K562 (cell line): ENCODE measurements at regions not wholly inside any gene's neighbourhood (a gene's known extent, or its start where the extent isn't known, plus 50 kb on each side); places are given as distances from the start of the nearest gene placed in this dataset.

Experiments
- GABPA ChIP-seq: fragments of 200-800 bp; sonication (Bioruptor generic); conservative IDR thresholded peaks from 2 replicates; pipeline ENCODE4 v1.6.1; 2016; ENCODE audit warnings: low read depth, missing genetic modification characterization, missing compliant biosample characterization
- GABPB1 ChIP-seq: sonication (generic); formaldehyde crosslinking; IDR thresholded peaks from 2 replicates; pipeline ENCODE4 v1.8.0; 2022; ENCODE audit warnings: mild to moderate bottlenecking, missing genetic modification reagents
- PRPF4 ChIP-seq: fragments of 200-400 bp; formaldehyde crosslinking; IDR thresholded peaks from one replicate; pipeline ENCODE4 v1.6.1; 2017; ENCODE audit warnings: low read length, low read depth, mild to moderate bottlenecking; ENCODE audit not compliant: insufficient read depth, poor library complexity, severe bottlenecking
- TGIF2 ChIP-seq: sonication (generic); formaldehyde crosslinking; IDR thresholded peaks from 2 replicates; pipeline ENCODE4 v1.8.1; 2022; ENCODE audit warnings: mild to moderate bottlenecking, missing genetic modification reagents, moderate library complexity
- XRCC3 ChIP-seq: fragments of 450-650 bp; IDR thresholded peaks from 2 replicates; pipeline ENCODE4 v1.6.1; 2017; ENCODE audit warnings: mild to moderate bottlenecking, moderate library complexity
- TF ChIP-seq, protein P1 (sequence below), 3 experiments: IDR thresholded peaks in 2 of 3; conservative IDR thresholded peaks in 1 of 3; 2 replicates each; pipeline ENCODE4 v1.5.1; 2011 to 2012; ENCODE audit warnings: low read length in 3 of 3, mild to moderate bottlenecking in 3 of 3, control low read depth in 2 of 3, improper control_type of control experiment in 1 of 3, inconsistent platforms in 1 of 3, low read depth in 1 of 3, mixed read lengths in 1 of 3, moderate library complexity in 1 of 3; ENCODE audit not compliant: insufficient read depth in 2 of 3
- TF ChIP-seq, protein P2 (sequence below): sonication (generic); formaldehyde crosslinking; IDR thresholded peaks from 2 replicates; pipeline ENCODE4 v1.8.1; 2023; ENCODE audit warnings: mild to moderate bottlenecking, missing genetic modification reagents
- TF ChIP-seq, protein P3 (sequence below): fragments of 450-650 bp; IDR thresholded peaks from 2 replicates; pipeline ENCODE4 v1.6.1; 2016

DNA sequence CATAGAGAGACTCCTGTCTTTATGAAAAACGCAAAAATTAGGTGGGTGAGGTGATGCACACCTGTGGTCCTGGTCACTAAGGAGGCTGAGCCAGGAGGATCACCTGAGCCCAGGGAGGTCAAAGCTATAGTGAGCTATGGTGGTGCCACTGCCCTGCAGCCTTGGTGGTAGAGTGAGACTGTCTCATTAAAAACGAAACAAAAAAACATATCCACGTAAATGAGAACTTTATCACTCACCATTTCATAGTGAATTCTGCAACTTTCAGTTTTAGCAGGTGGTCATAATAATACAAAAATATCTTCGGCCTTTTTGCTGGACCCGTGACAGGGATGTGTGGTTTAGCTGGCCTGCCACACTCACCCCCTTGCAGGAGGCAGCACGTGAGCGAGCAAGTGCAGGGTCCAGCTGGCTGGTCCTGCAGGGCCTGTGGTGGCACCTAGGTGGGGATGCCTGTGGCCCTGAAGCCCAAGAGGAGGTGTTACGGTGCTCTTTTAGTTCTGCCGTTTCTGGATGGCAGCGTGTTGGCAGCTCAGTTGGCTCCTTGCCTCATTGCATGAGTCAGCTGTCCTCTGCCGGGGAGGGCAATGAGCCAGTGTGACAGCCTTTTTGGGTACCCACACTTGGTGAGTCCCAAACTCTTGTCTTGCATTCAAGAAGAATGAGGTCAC is 1330.7 kb upstream of the TMEM132C start:
- TF ChIP-seq, protein P1, sequence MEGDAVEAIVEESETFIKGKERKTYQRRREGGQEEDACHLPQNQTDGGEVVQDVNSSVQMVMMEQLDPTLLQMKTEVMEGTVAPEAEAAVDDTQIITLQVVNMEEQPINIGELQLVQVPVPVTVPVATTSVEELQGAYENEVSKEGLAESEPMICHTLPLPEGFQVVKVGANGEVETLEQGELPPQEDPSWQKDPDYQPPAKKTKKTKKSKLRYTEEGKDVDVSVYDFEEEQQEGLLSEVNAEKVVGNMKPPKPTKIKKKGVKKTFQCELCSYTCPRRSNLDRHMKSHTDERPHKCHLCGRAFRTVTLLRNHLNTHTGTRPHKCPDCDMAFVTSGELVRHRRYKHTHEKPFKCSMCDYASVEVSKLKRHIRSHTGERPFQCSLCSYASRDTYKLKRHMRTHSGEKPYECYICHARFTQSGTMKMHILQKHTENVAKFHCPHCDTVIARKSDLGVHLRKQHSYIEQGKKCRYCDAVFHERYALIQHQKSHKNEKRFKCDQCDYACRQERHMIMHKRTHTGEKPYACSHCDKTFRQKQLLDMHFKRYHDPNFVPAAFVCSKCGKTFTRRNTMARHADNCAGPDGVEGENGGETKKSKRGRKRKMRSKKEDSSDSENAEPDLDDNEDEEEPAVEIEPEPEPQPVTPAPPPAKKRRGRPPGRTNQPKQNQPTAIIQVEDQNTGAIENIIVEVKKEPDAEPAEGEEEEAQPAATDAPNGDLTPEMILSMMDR (IDR thresholded peaks at IDR 0.05 in 2 of 3, conservative IDR thresholded peaks at IDR 0.05 in 1 of 3; ENCODE audit: insufficient read depth in 2 of 3, low read depth in 1 of 3, low read length in 3 of 3): no peak
- no peak for TF ChIP-seq TGIF2 (CRISPR knock-in tag)
- TF ChIP-seq, protein P2, sequence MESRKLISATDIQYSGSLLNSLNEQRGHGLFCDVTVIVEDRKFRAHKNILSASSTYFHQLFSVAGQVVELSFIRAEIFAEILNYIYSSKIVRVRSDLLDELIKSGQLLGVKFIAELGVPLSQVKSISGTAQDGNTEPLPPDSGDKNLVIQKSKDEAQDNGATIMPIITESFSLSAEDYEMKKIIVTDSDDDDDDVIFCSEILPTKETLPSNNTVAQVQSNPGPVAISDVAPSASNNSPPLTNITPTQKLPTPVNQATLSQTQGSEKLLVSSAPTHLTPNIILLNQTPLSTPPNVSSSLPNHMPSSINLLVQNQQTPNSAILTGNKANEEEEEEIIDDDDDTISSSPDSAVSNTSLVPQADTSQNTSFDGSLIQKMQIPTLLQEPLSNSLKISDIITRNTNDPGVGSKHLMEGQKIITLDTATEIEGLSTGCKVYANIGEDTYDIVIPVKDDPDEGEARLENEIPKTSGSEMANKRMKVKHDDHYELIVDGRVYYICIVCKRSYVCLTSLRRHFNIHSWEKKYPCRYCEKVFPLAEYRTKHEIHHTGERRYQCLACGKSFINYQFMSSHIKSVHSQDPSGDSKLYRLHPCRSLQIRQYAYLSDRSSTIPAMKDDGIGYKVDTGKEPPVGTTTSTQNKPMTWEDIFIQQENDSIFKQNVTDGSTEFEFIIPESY (CRISPR knock-in tag): no peak
- TF ChIP-seq, protein P3, sequence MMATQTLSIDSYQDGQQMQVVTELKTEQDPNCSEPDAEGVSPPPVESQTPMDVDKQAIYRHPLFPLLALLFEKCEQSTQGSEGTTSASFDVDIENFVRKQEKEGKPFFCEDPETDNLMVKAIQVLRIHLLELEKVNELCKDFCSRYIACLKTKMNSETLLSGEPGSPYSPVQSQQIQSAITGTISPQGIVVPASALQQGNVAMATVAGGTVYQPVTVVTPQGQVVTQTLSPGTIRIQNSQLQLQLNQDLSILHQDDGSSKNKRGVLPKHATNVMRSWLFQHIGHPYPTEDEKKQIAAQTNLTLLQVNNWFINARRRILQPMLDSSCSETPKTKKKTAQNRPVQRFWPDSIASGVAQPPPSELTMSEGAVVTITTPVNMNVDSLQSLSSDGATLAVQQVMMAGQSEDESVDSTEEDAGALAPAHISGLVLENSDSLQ: no peak
- TF ChIP-seq XRCC3: no peak
- no peak for TF ChIP-seq GABPB1
- no peak for TF ChIP-seq PRPF4
- TF ChIP-seq GABPA (tag): no peak
